Right lobe of liver (tissue), 4 donors: ENCODE measurements at regions not wholly inside any gene's neighbourhood (a gene's known extent, or its start where the extent isn't known, plus 50 kb on each side); places are given as distances from the start of the nearest gene placed in this dataset.
"Not testable (repeated sequence)": the region's sequence is repeated elsewhere in the genome, so short reads cannot be mapped to it uniquely, and the experiment has no call there.

ENCODE experiments used
- POLR2A ChIP-seq: fragments of 450-650 bp; IDR thresholded peaks from one replicate; pipeline ENCODE4 v1.6.1; 2017; ENCODE audit warnings: antibody characterized with exemption, mild to moderate bottlenecking
- TF ChIP-seq, protein P1 (sequence below), 4 donors: fragments of 200-600 bp in 3 of 4; fragments of 450-650 bp in 1 of 4; IDR thresholded peaks; one replicate each; pipeline versions ENCODE4 v1.5.1 to v1.8.0; 2016 to 2022; ENCODE audit warnings: antibody characterized with exemption in 4 of 4, mild to moderate bottlenecking in 2 of 4
- donor health status: DM: no; HTN: no; CAD: no.
- donor health status: DM: no; HTN: no; CAD: no.
- donor health status: DM: no; HTN: yes; CAD: no.

DNA sequence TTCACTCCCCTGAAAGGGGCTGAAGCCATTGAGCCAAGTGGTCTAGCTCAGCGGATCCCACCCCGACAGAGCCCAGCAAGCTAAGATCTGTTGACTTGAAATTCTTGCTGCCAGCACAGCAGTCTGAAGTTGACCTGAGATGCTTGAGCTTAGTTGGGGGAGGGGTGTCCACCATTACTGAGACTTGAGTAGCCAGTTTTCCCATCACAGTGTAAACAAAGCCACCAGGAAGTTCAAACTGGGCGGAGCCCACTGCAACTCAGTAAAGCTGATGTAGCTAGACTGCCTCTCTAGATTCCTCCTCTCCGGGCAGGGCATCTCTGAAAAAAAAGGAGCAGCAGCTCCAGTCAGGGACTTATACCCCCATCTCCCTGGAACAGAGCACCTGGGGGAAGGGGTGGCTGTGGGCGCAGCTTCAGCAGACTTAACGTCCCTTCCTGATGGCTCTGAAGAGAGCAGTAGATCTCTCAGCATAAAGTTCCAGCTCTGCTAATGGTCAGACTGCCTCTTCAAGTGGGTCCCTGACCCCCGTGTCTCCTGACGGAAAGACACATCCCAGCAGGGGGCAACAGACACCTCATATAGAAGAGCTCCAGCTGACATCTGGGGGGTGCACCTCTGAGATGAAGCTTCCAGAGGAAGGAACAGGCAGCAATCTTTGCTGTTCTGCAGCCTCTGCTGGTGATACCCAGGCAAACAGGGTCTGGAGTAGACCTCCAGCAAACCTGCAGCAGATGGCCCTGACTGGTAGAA, 84.8 kb upstream of the EPB41L4A start:
- TF ChIP-seq, protein P1, sequence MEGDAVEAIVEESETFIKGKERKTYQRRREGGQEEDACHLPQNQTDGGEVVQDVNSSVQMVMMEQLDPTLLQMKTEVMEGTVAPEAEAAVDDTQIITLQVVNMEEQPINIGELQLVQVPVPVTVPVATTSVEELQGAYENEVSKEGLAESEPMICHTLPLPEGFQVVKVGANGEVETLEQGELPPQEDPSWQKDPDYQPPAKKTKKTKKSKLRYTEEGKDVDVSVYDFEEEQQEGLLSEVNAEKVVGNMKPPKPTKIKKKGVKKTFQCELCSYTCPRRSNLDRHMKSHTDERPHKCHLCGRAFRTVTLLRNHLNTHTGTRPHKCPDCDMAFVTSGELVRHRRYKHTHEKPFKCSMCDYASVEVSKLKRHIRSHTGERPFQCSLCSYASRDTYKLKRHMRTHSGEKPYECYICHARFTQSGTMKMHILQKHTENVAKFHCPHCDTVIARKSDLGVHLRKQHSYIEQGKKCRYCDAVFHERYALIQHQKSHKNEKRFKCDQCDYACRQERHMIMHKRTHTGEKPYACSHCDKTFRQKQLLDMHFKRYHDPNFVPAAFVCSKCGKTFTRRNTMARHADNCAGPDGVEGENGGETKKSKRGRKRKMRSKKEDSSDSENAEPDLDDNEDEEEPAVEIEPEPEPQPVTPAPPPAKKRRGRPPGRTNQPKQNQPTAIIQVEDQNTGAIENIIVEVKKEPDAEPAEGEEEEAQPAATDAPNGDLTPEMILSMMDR (IDR thresholded peaks at IDR 0.05) = not testable (repeated sequence)
- not testable (repeated sequence) for TF ChIP-seq POLR2A
